H1 (cell line): ENCODE measurements at regions not wholly inside any gene's neighbourhood (a gene's known extent, or its start where the extent isn't known, plus 50 kb on each side); places are given as distances from the start of the nearest gene placed in this dataset.

Experiments
- CTCF ChIA-PET: fragments of 300-600 bp; sonication (Branson Sonifier 250); formaldehyde crosslinking; loops from one replicate; lab custom pipeline; 2021; ENCODE audit not compliant: partially characterized antibody; lab: Charles Lee
- POLR2A ChIA-PET: fragments of 300-600 bp; sonication (Branson Sonifier 250); formaldehyde crosslinking; loops from one replicate; lab custom pipeline; 2021; ENCODE audit warnings: inconsistent platforms; ENCODE audit not compliant: partially characterized antibody; lab: Charles Lee
- DNase-seq, 2 experiments: peaks; one replicate each; pipeline versions ENCODE4 v3.0.0 to v3.0.0-alpha.2; 2010 to 2022; ENCODE audit warnings: low spot score in 2 of 2, low read depth in 1 of 2, mixed read lengths in 1 of 2
- FAIRE-seq: peaks from 2 replicates; lab custom pipeline; 2011; peaks lifted over from hg19 to GRCh38; lab: Jason Lieb, UNC
- H2AFZ ChIP-seq: 2 replicates; pipeline ENCODE4 v1.8.1; 2012; ENCODE audit warnings: low read length, inconsistent platforms
- H2AK5ac ChIP-seq: 2 replicates; pipeline ENCODE4 v1.6.1; 2013; ENCODE audit warnings: low read depth, low read length
- H2BK120ac ChIP-seq: replicated peaks from 2 replicates; pipeline ENCODE3; 2013; ENCODE audit warnings: low read depth, low read length, inconsistent platforms
- H2BK12ac ChIP-seq: 2 replicates; pipeline ENCODE4 v1.6.1; 2013; ENCODE audit warnings: low read depth, low read length
- H2BK15ac ChIP-seq: 2 replicates; pipeline ENCODE4 v1.6.1; 2013; ENCODE audit warnings: low read length
- H2BK20ac ChIP-seq: 2 replicates; pipeline ENCODE4 v1.6.1; 2013; ENCODE audit warnings: low read length
- H2BK5ac ChIP-seq: 2 replicates; pipeline ENCODE4 v1.6.1; 2013; ENCODE audit warnings: low read depth, low read length
- H3K14ac ChIP-seq: 2 replicates; pipeline ENCODE4 v1.6.1; 2013; ENCODE audit warnings: inconsistent platforms; ENCODE audit not compliant: insufficient read length
- H3K18ac ChIP-seq: 2 replicates; pipeline ENCODE4 v1.6.1; 2013; ENCODE audit warnings: low read length; ENCODE audit errors: extremely low read depth
- H3K23ac ChIP-seq: 2 replicates; pipeline ENCODE4 v1.6.1; 2013; ENCODE audit warnings: inconsistent platforms; ENCODE audit not compliant: insufficient read length
- H3K23me2 ChIP-seq: 2 replicates; pipeline ENCODE4 v1.6.1; 2013; ENCODE audit warnings: low read depth, low read length
- H3K27ac ChIP-seq: 2 replicates; pipeline ENCODE4 v1.6.1; 2011; ENCODE audit warnings: low read depth, low read length, inconsistent platforms
- H3K27me3 ChIP-seq, 4 experiments: replicated peaks in 1 of 4; 1 replicate in 1 of 4; 2 replicates in 3 of 4; pipeline versions ENCODE4 v1.6.1 to v1.8.1; 2011 to 2013; ENCODE audit warnings: low read length in 3 of 4, mild to moderate bottlenecking in 3 of 4, inconsistent platforms in 2 of 4, mixed read lengths in 2 of 4, moderate library complexity in 1 of 4; ENCODE audit not compliant: control insufficient read depth in 3 of 4, insufficient read depth in 3 of 4; ENCODE audit errors: extremely low read depth in 1 of 4
- H3K36me3 ChIP-seq, 4 experiments: 2 replicates each; pipeline versions ENCODE4 v1.6.1 to v1.8.1; 2011 to 2013; ENCODE audit warnings: mild to moderate bottlenecking in 4 of 4, low read length in 3 of 4, moderate library complexity in 2 of 4, control low read depth in 1 of 4, inconsistent platforms in 1 of 4; ENCODE audit not compliant: insufficient read depth in 4 of 4, control insufficient read depth in 2 of 4
- H3K4ac ChIP-seq: replicated peaks from 2 replicates; pipeline ENCODE3; 2013; ENCODE audit warnings: low read length, low read depth, mixed read lengths, inconsistent platforms; ENCODE audit not compliant: insufficient read length
- H3K4me1 ChIP-seq, 4 experiments: replicated peaks in 1 of 4; 1 replicate in 1 of 4; 2 replicates in 3 of 4; pipeline versions ENCODE4 v1.6.1 to v1.8.1; 2011 to 2013; ENCODE audit warnings: low read length in 3 of 4, inconsistent platforms in 2 of 4, mixed read lengths in 1 of 4; ENCODE audit not compliant: insufficient read depth in 4 of 4, control insufficient read depth in 3 of 4
- H3K4me2 ChIP-seq, 2 experiments: 2 replicates each; pipeline versions ENCODE4 v1.6.1 to v1.8.1; 2011 to 2013; ENCODE audit warnings: low read depth in 2 of 2, low read length in 2 of 2, control low read depth in 1 of 2, inconsistent platforms in 1 of 2, mild to moderate bottlenecking in 1 of 2; ENCODE audit not compliant: insufficient read depth in 1 of 2
- H3K4me3 ChIP-seq, 4 experiments: fragments of 200-600, 300-600 bp in 1 of 4; sonication (generic), shearing (Covaris generic), sonication (Bioruptor Twin) in 1 of 4; 2 replicates each; pipeline versions ENCODE4 v1.5.1 to v1.8.1; 2011 to 2016; ENCODE audit warnings: low read length in 4 of 4, low read depth in 3 of 4, control low read depth in 2 of 4, inconsistent platforms in 2 of 4, mild to moderate bottlenecking in 2 of 4, mixed read lengths in 1 of 4, moderate library complexity in 1 of 4; ENCODE audit not compliant: insufficient read depth in 2 of 4; ENCODE audit errors: extremely low read depth in 1 of 4
- H3K56ac ChIP-seq: replicated peaks from 2 replicates; pipeline ENCODE3; 2013; ENCODE audit warnings: low read depth, mild to moderate bottlenecking, mixed read lengths, low read length, inconsistent platforms; ENCODE audit not compliant: insufficient read length
- H3K79me1 ChIP-seq: 2 replicates; pipeline ENCODE4 v1.6.1; 2013; ENCODE audit warnings: low read depth, low read length, control low read depth
- H3K79me2 ChIP-seq, 2 experiments: 2 replicates each; pipeline versions ENCODE4 v1.6.1 to v1.8.1; 2012 to 2013; ENCODE audit warnings: low read length in 2 of 2, mild to moderate bottlenecking in 2 of 2, inconsistent platforms in 1 of 2; ENCODE audit not compliant: insufficient read depth in 2 of 2, control insufficient read depth in 1 of 2
- H3K9ac ChIP-seq, 4 experiments: replicated peaks in 1 of 4; 1 replicate in 1 of 4; 2 replicates in 3 of 4; pipeline versions ENCODE4 v1.6.1 to v1.8.1; 2011 to 2013; ENCODE audit warnings: low read depth in 3 of 4, low read length in 3 of 4, control low read depth in 2 of 4, mild to moderate bottlenecking in 2 of 4, moderate library complexity in 2 of 4, inconsistent platforms in 1 of 4; ENCODE audit errors: extremely low read depth in 1 of 4
- H3K9me3 ChIP-seq, 2 experiments: 2 replicates each; pipeline versions ENCODE4 v1.6.1 to v1.8.1; 2012 to 2013; ENCODE audit warnings: mild to moderate bottlenecking in 2 of 2, moderate library complexity in 2 of 2, control low read depth in 1 of 2, inconsistent platforms in 1 of 2, low read depth in 1 of 2, low read length in 1 of 2, mixed read lengths in 1 of 2; ENCODE audit not compliant: insufficient read depth in 2 of 2
- H4K20me1 ChIP-seq, 2 experiments: replicated peaks in 1 of 2; 2 replicates each; pipeline versions ENCODE3 to v1.8.1; 2011 to 2013; ENCODE audit warnings: inconsistent platforms in 2 of 2, low read length in 2 of 2, mild to moderate bottlenecking in 1 of 2; ENCODE audit not compliant: insufficient read depth in 2 of 2, control insufficient read depth in 1 of 2
- H4K5ac ChIP-seq: 2 replicates; pipeline ENCODE4 v1.6.1; 2013; ENCODE audit warnings: low read length, low read depth, mixed read lengths, inconsistent platforms; ENCODE audit not compliant: insufficient read length
- H4K8ac ChIP-seq: 2 replicates; pipeline ENCODE4 v1.8.0; 2013; ENCODE audit warnings: mild to moderate bottlenecking, moderate library complexity, low read length, inconsistent platforms; ENCODE audit not compliant: insufficient read depth; ENCODE audit errors: extremely low read depth
- H4K91ac ChIP-seq: replicated peaks from 2 replicates; pipeline ENCODE3; 2013; ENCODE audit warnings: low read length, mixed read lengths, inconsistent platforms; ENCODE audit not compliant: insufficient read length
- ATF2 ChIP-seq: IDR thresholded peaks from 2 replicates; pipeline ENCODE4 v1.6.1; 2012; ENCODE audit warnings: low read length, inconsistent platforms
- BRCA1 ChIP-seq: IDR thresholded peaks from 2 replicates; pipeline ENCODE4 v1.6.1; 2012; ENCODE audit warnings: low read depth, low read length, improper control_type of control experiment
- CEBPB ChIP-seq: IDR thresholded peaks from 2 replicates; pipeline ENCODE4 v1.6.1; 2012; ENCODE audit warnings: low read depth, low read length
- CHD1 ChIP-seq: IDR thresholded peaks from 2 replicates; pipeline ENCODE4 v1.6.1; 2012; ENCODE audit warnings: low read depth, low read length, improper control_type of control experiment
- CTBP2 ChIP-seq: IDR thresholded peaks from 2 replicates; pipeline ENCODE4 v1.7.0; 2011; ENCODE audit warnings: borderline replicate concordance, mild to moderate bottlenecking, moderate library complexity, mixed read lengths, low read length; ENCODE audit not compliant: insufficient read depth, insufficient read length
- JUND ChIP-seq: IDR thresholded peaks from 2 replicates; pipeline ENCODE4 v1.6.1; 2011; ENCODE audit warnings: mild to moderate bottlenecking, improper control_type of control experiment, low read length
- POLR2A ChIP-seq, 2 experiments: IDR thresholded peaks; 1 replicate in 1 of 2; 2 replicates in 1 of 2; pipeline ENCODE4 v1.6.1; 2011; ENCODE audit warnings: low read depth in 2 of 2, low read length in 2 of 2, mild to moderate bottlenecking in 2 of 2; ENCODE audit errors: control extremely low read depth in 1 of 2
- SUZ12 ChIP-seq: fragments of 200-600 bp; sonication (generic); IDR thresholded peaks from 2 replicates; pipeline ENCODE4 v1.6.1; 2012; ENCODE audit warnings: mild to moderate bottlenecking, inconsistent platforms, low read length, moderate library complexity, mixed read lengths
- TAF7 ChIP-seq: optimal IDR thresholded peaks from 2 replicates; pipeline ENCODE3; 2011; ENCODE audit warnings: low read depth, mild to moderate bottlenecking, inconsistent platforms, low read length, moderate library complexity, borderline replicate concordance
- TEAD4 ChIP-seq: IDR thresholded peaks from 2 replicates; pipeline ENCODE4 v1.6.1; 2012; ENCODE audit warnings: low read depth, low read length, inconsistent platforms, mixed read lengths
- WGBS, 2 experiments: shearing (Covaris generic) in 1 of 2; methylation state at CpG; one replicate each; pipeline versions ENCODE4 v1.1.6 to v1.1.7; 2013 to 2015; ENCODE audit warnings: low lambda C conversion rate in 2 of 2, mixed read lengths in 2 of 2, inconsistent platforms in 1 of 2, low coverage in 1 of 2, missing lambda C conversion rate in 1 of 2; ENCODE audit not compliant: insufficient replicate concordance in 2 of 2, insufficient coverage in 1 of 2, insufficient read length in 1 of 2; ENCODE audit errors: extremely low coverage in 1 of 2, missing lambda C conversion rate in 1 of 2; 5-methylcytosine and 5-hydroxymethylcytosine counted together
- TF ChIP-seq, protein P1 (sequence below), 3 experiments: IDR thresholded peaks; 1 replicate in 2 of 3; 2 replicates in 1 of 3; pipeline versions ENCODE4 v1.5.1 to v1.6.1; 2011; ENCODE audit warnings: low read length in 3 of 3, mild to moderate bottlenecking in 3 of 3, inconsistent platforms in 2 of 3, low read depth in 1 of 3, moderate library complexity in 1 of 3; ENCODE audit not compliant: insufficient read depth in 1 of 3; ENCODE audit errors: control extremely low read depth in 1 of 3

GRCh38 chr6:82506526-82506925 lies 142.9 kb downstream of the TPBG start:
- ChIA-PET POLR2A (no interaction called here), CTCF (no interaction called here)
- no peak overlapping the region for H4K91ac ChIP-seq
- H3K23me2 ChIP-seq = no peaks in the 10 kb centered on the region
- H3K36me3 ChIP-seq = no peaks in the 10 kb centered on the region
- no peak overlapping the region for H3K14ac ChIP-seq
- H2BK5ac ChIP-seq = no peak overlapping the region
- no peaks in the 10 kb centered on the region for H4K20me1 ChIP-seq
- H4K8ac ChIP-seq = no peak overlapping the region
- H3K4ac ChIP-seq = no peak overlapping the region
- H3K27ac ChIP-seq = no peak overlapping the region
- H3K79me1 ChIP-seq = no peaks in the 10 kb centered on the region
- H2BK15ac ChIP-seq = no peak overlapping the region
- no peak overlapping the region for H2AFZ ChIP-seq
- no peak overlapping the region for H3K56ac ChIP-seq
- 65% methylated on average over 1 of the region's 1 CpG; no CpG with 5 or more reads in 1 of the 2 experiments for WGBS, 2 experiments
- peaks cover 0 to 3% (median 0%) of the 10 kb centered on the region in 4 experiments; a peak in 1 of 7 replicates for H3K4me1 ChIP-seq
- no peaks in the 10 kb centered on the region for H3K27me3 ChIP-seq
- H3K18ac ChIP-seq = no peak overlapping the region
- H2BK12ac ChIP-seq = no peak overlapping the region
- H2BK120ac ChIP-seq = no peak overlapping the region
- H4K5ac ChIP-seq = no peak overlapping the region
- DNase-seq = no peak
- peaks cover 3 to 4% of the 10 kb centered on the region in 2 experiments; a peak in 3 of 4 replicates for H3K9me3 ChIP-seq
- no peak overlapping the region for H2BK20ac ChIP-seq
- FAIRE-seq = no peak
- no peak overlapping the region for H3K4me2 ChIP-seq
- no peak overlapping the region for H3K9ac ChIP-seq
- no peak overlapping the region for H3K4me3 ChIP-seq
- H3K23ac ChIP-seq = no peak overlapping the region
- H2AK5ac ChIP-seq = no peak overlapping the region
- no peaks in the 10 kb centered on the region for H3K79me2 ChIP-seq
- TF ChIP-seq CHD1 (no peak), BRCA1 (no peak), CEBPB (peak; percentile 90), TEAD4 (no peak), CTBP2 (no peak), SUZ12 (no peak), TAF7 (no peak), POLR2A (IDR thresholded peaks at IDR 0.05; ENCODE audit: control extremely low read depth in 1 of 2, low read depth in 2 of 2, low read length in 2 of 2) (no peak), JUND (0 out of 2 replicates have a peak, but pooled peaks have one; percentile 30), ATF2 (no peak)
- TF ChIP-seq, protein P1, sequence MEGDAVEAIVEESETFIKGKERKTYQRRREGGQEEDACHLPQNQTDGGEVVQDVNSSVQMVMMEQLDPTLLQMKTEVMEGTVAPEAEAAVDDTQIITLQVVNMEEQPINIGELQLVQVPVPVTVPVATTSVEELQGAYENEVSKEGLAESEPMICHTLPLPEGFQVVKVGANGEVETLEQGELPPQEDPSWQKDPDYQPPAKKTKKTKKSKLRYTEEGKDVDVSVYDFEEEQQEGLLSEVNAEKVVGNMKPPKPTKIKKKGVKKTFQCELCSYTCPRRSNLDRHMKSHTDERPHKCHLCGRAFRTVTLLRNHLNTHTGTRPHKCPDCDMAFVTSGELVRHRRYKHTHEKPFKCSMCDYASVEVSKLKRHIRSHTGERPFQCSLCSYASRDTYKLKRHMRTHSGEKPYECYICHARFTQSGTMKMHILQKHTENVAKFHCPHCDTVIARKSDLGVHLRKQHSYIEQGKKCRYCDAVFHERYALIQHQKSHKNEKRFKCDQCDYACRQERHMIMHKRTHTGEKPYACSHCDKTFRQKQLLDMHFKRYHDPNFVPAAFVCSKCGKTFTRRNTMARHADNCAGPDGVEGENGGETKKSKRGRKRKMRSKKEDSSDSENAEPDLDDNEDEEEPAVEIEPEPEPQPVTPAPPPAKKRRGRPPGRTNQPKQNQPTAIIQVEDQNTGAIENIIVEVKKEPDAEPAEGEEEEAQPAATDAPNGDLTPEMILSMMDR (IDR thresholded peaks at IDR 0.05; ENCODE audit: control extremely low read depth in 1 of 3, insufficient read depth in 1 of 3, low read depth in 1 of 3, low read length in 3 of 3) = no peak
